ENCODE measurements at regions not wholly inside any gene's neighbourhood (a gene's known extent, or its start where the extent isn't known, plus 50 kb on each side); places are given as distances from the start of the nearest gene placed in this dataset.
"Not testable (repeated sequence)": the region's sequence is repeated elsewhere in the genome, so short reads cannot be mapped to it uniquely, and the experiment has no call there.

DNA sequence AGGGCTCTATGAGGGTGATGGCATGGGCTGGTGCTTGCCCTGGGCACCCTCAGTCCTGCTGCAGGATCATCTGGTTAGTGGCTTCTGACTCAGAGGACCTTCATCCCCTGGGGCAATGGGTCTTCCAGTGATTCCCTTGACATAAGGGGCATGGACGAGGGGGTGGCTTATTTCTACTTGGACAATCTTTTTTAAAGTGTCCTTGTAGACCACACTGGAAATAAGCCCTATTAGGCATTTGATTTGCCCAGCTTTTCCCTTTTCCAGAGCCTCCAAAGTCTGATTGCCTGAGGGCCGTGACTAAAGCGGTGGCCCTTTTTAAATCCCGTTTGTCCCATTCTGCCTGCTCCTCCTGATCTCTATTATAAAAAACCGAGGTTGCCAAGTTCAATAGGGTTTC lies 251.2 kb upstream of the CNR1 start:
- H3K4me2 ChIP-seq (ENCODE audit: low read length); H3K9me3 ChIP-seq (replicated peaks; ENCODE audit: low read length); H3K27me3 ChIP-seq (ENCODE audit: control insufficient read depth, insufficient read depth, low read length); H3K4me1 ChIP-seq (ENCODE audit: control insufficient read depth, insufficient read depth, low read length); H3K9ac ChIP-seq (ENCODE audit: low read depth, low read length); H3K36me3 ChIP-seq (ENCODE audit: insufficient read depth, low read length); H3K4me3 ChIP-seq (ENCODE audit: low read length): not testable (repeated sequence)

DNA sequence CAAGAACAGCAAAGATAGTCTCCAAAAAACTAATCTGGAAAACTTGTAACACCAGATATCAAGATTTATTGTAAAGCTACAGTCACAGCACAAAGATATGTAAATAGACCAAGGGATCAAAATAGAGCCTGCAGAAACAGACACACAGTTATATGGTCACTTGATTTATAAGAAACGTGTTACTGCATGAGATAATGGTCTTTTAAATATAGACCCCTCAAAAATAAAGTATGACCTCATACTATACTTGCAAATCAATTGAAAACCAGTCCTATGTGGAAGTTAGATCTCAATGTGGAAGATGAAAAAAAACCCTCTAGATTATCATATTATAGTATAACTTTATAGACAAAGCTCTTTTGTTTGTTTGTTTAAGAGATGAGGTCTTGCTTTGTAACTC lies 247.3 kb upstream of the CNR1 start:
- H3K4me1 ChIP-seq (ENCODE audit: control insufficient read depth, insufficient read depth, low read length): no peaks in the 10 kb centered on the region
- H3K9me3 ChIP-seq (replicated peaks; ENCODE audit: low read length): no peaks in the 10 kb centered on the region
- no peak overlapping the region for H3K4me2 ChIP-seq (ENCODE audit: low read length)
- H3K9ac ChIP-seq (ENCODE audit: low read depth, low read length): no peak overlapping the region
- no peaks in the 10 kb centered on the region for H3K27me3 ChIP-seq (ENCODE audit: control insufficient read depth, insufficient read depth, low read length)
- H3K36me3 ChIP-seq (ENCODE audit: insufficient read depth, low read length): no peaks in the 10 kb centered on the region
- no peak overlapping the region for H3K4me3 ChIP-seq (ENCODE audit: low read length)

DNA sequence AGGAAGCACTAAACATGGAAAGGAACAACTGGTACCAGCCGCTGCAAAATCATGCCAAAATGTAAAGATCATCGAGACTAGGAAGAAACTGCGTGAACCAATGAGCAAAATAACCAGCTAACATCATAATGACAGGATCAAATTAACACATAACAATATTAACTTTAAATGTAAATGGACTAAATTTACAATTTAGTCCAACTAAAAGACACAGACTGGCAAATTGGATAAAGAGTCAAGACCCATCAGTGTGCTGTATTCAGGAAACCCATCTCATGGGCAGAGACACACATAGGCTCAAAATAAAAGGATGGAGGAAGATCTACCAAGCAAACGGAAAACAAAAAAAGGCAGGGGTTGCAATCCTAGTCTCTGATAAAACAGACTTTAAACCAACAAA lies 242.2 kb upstream of the CNR1 start:
- H3K9ac ChIP-seq (ENCODE audit: low read depth, low read length); H3K4me1 ChIP-seq (ENCODE audit: control insufficient read depth, insufficient read depth, low read length); H3K4me3 ChIP-seq (ENCODE audit: low read length); H3K4me2 ChIP-seq (ENCODE audit: low read length); H3K9me3 ChIP-seq (replicated peaks; ENCODE audit: low read length); H3K36me3 ChIP-seq (ENCODE audit: insufficient read depth, low read length); H3K27me3 ChIP-seq (ENCODE audit: control insufficient read depth, insufficient read depth, low read length): not testable (repeated sequence)

DNA sequence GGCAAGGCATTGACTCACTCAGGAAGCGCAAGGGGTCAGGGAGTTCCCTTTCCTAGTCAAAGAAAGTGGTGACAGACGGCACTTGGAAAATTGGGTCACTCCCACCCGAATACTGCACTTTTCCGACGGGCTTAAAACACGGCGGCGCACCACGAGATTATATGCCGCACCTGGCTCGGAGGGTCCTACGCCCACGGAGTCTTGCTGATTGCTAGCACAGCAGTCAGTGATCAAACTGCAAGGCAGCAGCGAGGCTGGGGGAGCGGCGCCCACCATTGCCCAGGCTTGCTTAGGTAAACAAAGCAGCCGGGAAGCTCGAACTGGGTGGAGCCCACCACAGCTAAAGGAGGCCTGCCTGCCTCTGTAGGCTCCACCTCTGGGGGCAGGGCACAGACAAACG lies 240.5 kb upstream of the CNR1 start:
- H3K4me2 ChIP-seq (ENCODE audit: low read length); H3K36me3 ChIP-seq (ENCODE audit: insufficient read depth, low read length); H3K4me3 ChIP-seq (ENCODE audit: low read length); H3K9ac ChIP-seq (ENCODE audit: low read depth, low read length); H3K27me3 ChIP-seq (ENCODE audit: control insufficient read depth, insufficient read depth, low read length); H3K9me3 ChIP-seq (replicated peaks; ENCODE audit: low read length); H3K4me1 ChIP-seq (ENCODE audit: control insufficient read depth, insufficient read depth, low read length): not testable (repeated sequence)

DNA sequence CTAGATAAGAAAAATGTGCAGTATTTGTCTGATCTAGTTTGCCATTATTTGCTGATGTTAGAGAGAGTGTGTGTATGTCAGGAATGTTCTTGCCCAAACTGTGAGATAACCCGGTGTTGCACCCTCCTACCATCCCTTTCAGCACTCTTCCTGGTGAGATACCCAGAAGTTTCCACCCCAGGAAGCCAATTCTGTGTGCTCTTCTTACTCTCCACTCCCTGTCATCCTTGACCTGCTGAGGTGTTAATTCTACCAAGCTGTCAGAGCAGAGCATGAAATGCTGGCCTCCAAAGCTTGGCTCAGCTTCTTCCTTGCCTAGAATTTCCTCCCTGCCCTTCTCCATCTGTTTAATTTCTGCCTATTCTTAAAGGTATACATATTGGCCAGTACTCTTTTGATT lies 237.3 kb upstream of the CNR1 start:
- Histone ChIP-seq H3K4me2 (ENCODE audit: low read length) (no peak overlapping the region), H3K9ac (ENCODE audit: low read depth, low read length) (no peak overlapping the region)

DNA sequence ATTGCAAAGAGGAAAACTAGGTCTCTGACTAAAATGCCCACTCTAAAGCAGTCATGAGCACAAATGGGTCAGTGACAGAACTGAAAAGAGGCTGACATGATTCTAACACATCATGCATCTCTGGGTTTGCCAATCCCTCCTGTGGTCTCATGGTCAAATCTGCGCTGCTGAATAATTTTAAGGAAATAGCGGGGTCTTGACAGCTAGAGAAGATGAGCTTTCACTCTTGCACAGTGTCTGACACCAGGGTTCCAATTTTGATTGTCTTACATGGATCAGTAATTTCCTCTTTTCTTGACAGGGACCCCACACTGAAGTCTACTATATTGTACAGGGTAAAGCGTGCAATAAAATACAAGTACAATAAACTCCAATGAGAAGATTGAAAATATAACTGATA lies 236.8 kb upstream of the CNR1 start:
- no peaks in the 10 kb centered on the region for H3K4me1 ChIP-seq (ENCODE audit: control insufficient read depth, insufficient read depth, low read length)
- no peak overlapping the region for H3K4me3 ChIP-seq (ENCODE audit: low read length)
- H3K27me3 ChIP-seq (ENCODE audit: control insufficient read depth, insufficient read depth, low read length): no peaks in the 10 kb centered on the region
- H3K4me2 ChIP-seq (ENCODE audit: low read length): no peak overlapping the region
- H3K9ac ChIP-seq (ENCODE audit: low read depth, low read length): no peak overlapping the region
- H3K36me3 ChIP-seq (ENCODE audit: insufficient read depth, low read length): no peaks in the 10 kb centered on the region
- no peaks in the 10 kb centered on the region for H3K9me3 ChIP-seq (replicated peaks; ENCODE audit: low read length)

More for the DNA sequence above, 237.3 kb upstream of the CNR1 start:
- no peaks in the 10 kb centered on the region for H3K36me3 ChIP-seq (ENCODE audit: insufficient read depth, low read length)
- no peaks in the 10 kb centered on the region for H3K27me3 ChIP-seq (ENCODE audit: control insufficient read depth, insufficient read depth, low read length)
- no peak overlapping the region for H3K4me3 ChIP-seq (ENCODE audit: low read length)
- no peaks in the 10 kb centered on the region for H3K4me1 ChIP-seq (ENCODE audit: control insufficient read depth, insufficient read depth, low read length)
- no peaks in the 10 kb centered on the region for H3K9me3 ChIP-seq (replicated peaks; ENCODE audit: low read length)

DNA sequence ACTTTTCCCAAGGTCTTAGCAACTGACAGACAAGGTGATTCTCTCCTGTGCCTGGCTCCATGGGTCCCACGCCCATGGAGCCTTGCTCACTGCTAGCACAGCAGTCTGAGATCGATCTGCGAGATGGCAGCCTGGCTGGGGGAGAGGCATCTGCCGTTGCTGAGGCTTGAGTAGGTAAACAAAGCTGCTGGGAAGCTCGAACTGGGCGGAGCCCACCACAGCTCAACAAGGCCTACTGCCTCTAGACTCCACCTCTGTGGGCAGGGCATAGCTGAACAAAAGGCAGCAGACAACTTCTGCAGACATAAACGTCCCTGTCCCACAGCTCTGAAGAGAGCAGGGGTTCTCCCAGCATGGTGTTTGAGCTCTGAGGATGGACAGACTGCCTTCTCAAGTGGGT lies 224.9 kb upstream of the CNR1 start:
- H3K9ac ChIP-seq (ENCODE audit: low read depth, low read length); H3K27me3 ChIP-seq (ENCODE audit: control insufficient read depth, insufficient read depth, low read length); H3K9me3 ChIP-seq (replicated peaks; ENCODE audit: low read length); H3K36me3 ChIP-seq (ENCODE audit: insufficient read depth, low read length); H3K4me3 ChIP-seq (ENCODE audit: low read length); H3K4me1 ChIP-seq (ENCODE audit: control insufficient read depth, insufficient read depth, low read length); H3K4me2 ChIP-seq (ENCODE audit: low read length): not testable (repeated sequence)

DNA sequence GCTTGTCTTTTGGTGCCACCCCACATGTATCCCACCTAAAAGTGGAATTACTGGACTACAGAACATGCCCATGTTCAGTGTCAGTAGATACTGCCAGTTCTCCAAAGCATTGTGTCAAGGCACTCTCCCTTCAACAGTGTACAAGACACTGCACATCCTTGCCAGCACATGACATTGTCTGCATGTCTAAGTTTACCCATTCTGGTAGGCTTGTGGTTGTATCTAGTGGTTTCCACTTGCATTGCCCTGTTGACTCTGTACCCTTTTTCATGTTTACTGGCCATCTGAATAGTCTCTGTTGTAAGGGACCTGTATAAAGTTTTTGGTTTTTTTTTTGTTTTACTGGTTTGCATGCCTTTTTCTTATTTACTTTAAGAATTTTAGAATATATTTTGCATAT lies 222.4 kb upstream of the CNR1 start:
- no peak overlapping the region for H3K9ac ChIP-seq (ENCODE audit: low read depth, low read length)
- no peaks in the 10 kb centered on the region for H3K36me3 ChIP-seq (ENCODE audit: insufficient read depth, low read length)
- no peak overlapping the region for H3K4me3 ChIP-seq (ENCODE audit: low read length)
- no peaks in the 10 kb centered on the region for H3K4me1 ChIP-seq (ENCODE audit: control insufficient read depth, insufficient read depth, low read length)
- no peak overlapping the region for H3K4me2 ChIP-seq (ENCODE audit: low read length)
- H3K27me3 ChIP-seq (ENCODE audit: control insufficient read depth, insufficient read depth, low read length): peaks cover 3% of the 10 kb centered on the region
- no peaks in the 10 kb centered on the region for H3K9me3 ChIP-seq (replicated peaks; ENCODE audit: low read length)

DNA sequence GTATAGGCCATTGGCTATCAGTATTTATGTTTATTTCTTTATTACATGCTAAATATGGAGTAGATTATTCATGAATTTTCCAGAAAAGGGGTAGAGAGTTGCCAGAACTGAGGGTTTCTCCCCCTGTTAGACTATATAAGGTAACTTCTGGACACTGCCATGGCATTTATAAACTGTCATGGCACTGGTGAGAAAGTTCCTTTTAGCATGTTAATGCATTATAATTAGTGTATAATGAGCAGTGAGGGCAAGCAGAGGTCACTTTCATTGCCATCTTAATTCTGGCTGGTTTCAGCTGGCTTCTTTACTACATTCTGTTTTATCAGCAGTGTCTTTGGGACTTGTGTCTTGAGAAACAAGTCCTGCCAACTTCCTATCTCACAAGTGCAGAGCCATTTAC lies 220.0 kb upstream of the CNR1 start:
- H3K27me3 ChIP-seq (ENCODE audit: control insufficient read depth, insufficient read depth, low read length): peaks cover 3% of the 10 kb centered on the region
- no peak overlapping the region for H3K4me2 ChIP-seq (ENCODE audit: low read length)
- H3K9ac ChIP-seq (ENCODE audit: low read depth, low read length): no peak overlapping the region
- peaks cover 3% of the 10 kb centered on the region for H3K4me1 ChIP-seq (ENCODE audit: control insufficient read depth, insufficient read depth, low read length)
- no peak overlapping the region for H3K4me3 ChIP-seq (ENCODE audit: low read length)
- no peaks in the 10 kb centered on the region for H3K9me3 ChIP-seq (replicated peaks; ENCODE audit: low read length)
- H3K36me3 ChIP-seq (ENCODE audit: insufficient read depth, low read length): no peaks in the 10 kb centered on the region

DNA sequence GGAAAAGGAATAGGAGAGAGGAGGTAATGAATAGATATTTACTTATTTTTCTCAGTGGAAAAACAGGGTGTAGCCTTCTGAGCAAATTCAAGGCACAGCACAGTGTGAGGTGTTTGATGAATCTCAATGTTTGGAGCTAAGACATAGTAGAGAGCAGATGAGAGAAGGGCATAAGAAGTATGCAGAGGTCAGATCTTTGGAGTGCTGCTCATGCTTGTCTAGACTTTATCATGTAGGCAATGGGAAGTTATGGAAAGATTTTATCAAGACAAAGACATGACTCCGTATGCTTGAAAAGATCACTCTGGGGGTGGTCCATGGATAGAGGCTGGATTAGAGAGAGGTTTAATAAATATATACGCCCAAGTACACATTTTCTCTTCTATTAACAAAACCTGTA lies 217.0 kb upstream of the CNR1 start:
- Histone ChIP-seq H3K4me1 (ENCODE audit: control insufficient read depth, insufficient read depth, low read length) (peaks cover 26% of the 10 kb centered on the region), H3K36me3 (ENCODE audit: insufficient read depth, low read length) (no peaks in the 10 kb centered on the region), H3K9ac (ENCODE audit: low read depth, low read length) (no peak overlapping the region), H3K9me3 (replicated peaks; ENCODE audit: low read length) (no peaks in the 10 kb centered on the region), H3K27me3 (ENCODE audit: control insufficient read depth, insufficient read depth, low read length) (peaks cover 12% of the 10 kb centered on the region), H3K4me2 (ENCODE audit: low read length) (no peak overlapping the region), H3K4me3 (ENCODE audit: low read length) (no peak overlapping the region)

DNA sequence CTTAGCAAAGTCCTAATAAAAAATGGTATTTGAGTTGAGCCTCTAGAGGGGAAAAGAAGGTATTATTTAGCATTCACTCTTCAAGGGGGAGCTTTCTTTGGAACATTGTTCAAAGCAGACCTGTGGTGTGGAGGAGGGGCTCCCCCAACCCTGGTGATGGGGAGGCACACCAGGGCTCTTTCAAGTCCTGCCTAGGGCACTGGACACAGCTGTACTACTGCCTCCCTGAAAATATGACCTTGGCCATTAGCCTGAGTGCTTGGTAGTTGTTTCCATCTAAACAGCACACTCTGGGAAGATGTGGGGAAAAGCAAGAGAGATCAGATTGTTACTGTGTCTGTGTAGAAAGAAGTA lies 215.1 kb upstream of the CNR1 start:
- no peaks in the 10 kb centered on the region for H3K36me3 ChIP-seq (ENCODE audit: insufficient read depth, low read length)
- H3K4me1 ChIP-seq (ENCODE audit: control insufficient read depth, insufficient read depth, low read length): peaks cover 44% of the 10 kb centered on the region
- no peak overlapping the region for H3K9ac ChIP-seq (ENCODE audit: low read depth, low read length)
- no peak overlapping the region for H3K4me2 ChIP-seq (ENCODE audit: low read length)
- no peaks in the 10 kb centered on the region for H3K9me3 ChIP-seq (replicated peaks; ENCODE audit: low read length)
- no peak overlapping the region for H3K4me3 ChIP-seq (ENCODE audit: low read length)
- peaks cover 10% of the 10 kb centered on the region for H3K27me3 ChIP-seq (ENCODE audit: control insufficient read depth, insufficient read depth, low read length)

DNA sequence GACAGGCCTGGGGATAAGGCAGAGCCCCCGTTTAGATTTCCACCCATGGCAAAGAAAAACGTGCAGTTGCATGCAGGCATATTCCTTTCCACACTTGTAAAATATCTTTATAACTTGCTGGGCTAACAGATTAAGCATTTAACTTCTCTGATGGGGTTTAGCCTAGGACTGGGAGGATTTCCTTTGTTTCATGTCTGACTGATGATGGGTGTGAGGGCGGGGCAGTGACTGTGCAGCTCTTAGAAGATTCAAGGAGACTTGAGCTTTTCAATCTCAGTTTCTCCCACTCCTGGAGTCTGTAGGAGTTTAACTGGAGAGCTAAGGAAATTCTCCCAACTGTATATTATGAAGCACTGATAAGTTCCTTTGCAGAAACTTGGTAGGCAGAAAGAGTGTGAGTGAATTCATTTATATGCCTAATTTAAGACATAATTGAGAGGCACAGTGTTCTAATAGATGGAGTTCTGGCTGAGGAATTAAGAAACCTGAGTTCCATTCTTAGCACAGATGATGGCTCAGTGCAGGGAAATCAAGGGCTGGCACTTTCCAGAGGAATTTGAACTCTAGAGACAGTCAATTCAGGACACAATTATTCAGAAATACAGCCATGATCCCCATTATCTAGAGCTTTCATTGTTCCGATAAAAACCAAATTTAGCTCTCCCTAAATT lies 214.6 kb upstream of the CNR1 start:
- peak overlapping the region; percentile 77 for H3K4me2 ChIP-seq (ENCODE audit: low read length)
- H3K36me3 ChIP-seq (ENCODE audit: insufficient read depth, low read length): no peaks in the 10 kb centered on the region
- H3K9ac ChIP-seq (ENCODE audit: low read depth, low read length): peak overlapping the region; percentile 38
- H3K4me1 ChIP-seq (ENCODE audit: control insufficient read depth, insufficient read depth, low read length): peaks cover 47% of the 10 kb centered on the region
- H3K27me3 ChIP-seq (ENCODE audit: control insufficient read depth, insufficient read depth, low read length): peaks cover 8% of the 10 kb centered on the region
- no peaks in the 10 kb centered on the region for H3K9me3 ChIP-seq (replicated peaks; ENCODE audit: low read length)
- peak overlapping the region; percentile 37 for H3K4me3 ChIP-seq (ENCODE audit: low read length)
